ENCODE measurements at regions not wholly inside any gene's neighbourhood (a gene's known extent, or its start where the extent isn't known, plus 50 kb on each side); places are given as distances from the start of the nearest gene placed in this dataset.

GRCh38 chr2:15006667-15007066, 374.1 kb downstream of the LRATD1 start:
- TF ChIP-seq, protein P1, sequence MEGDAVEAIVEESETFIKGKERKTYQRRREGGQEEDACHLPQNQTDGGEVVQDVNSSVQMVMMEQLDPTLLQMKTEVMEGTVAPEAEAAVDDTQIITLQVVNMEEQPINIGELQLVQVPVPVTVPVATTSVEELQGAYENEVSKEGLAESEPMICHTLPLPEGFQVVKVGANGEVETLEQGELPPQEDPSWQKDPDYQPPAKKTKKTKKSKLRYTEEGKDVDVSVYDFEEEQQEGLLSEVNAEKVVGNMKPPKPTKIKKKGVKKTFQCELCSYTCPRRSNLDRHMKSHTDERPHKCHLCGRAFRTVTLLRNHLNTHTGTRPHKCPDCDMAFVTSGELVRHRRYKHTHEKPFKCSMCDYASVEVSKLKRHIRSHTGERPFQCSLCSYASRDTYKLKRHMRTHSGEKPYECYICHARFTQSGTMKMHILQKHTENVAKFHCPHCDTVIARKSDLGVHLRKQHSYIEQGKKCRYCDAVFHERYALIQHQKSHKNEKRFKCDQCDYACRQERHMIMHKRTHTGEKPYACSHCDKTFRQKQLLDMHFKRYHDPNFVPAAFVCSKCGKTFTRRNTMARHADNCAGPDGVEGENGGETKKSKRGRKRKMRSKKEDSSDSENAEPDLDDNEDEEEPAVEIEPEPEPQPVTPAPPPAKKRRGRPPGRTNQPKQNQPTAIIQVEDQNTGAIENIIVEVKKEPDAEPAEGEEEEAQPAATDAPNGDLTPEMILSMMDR (IDR thresholded peaks at IDR 0.05), result no peak
- no peak for TF ChIP-seq POLR2A (IDR thresholded peaks at IDR 0.05)
